OCI-LY3 (cell line): ENCODE measurements at regions not wholly inside any gene's neighbourhood (a gene's known extent, or its start where the extent isn't known, plus 50 kb on each side); places are given as distances from the start of the nearest gene placed in this dataset.

Experiments used
- H2AFZ ChIP-seq: fragments of 200-600, 300-600 bp; shearing (Covaris generic); 2 replicates; pipeline ENCODE4 v1.6.0; 2014; ENCODE audit warnings: antibody characterized with exemption, low read depth, low read length
- H3K27ac ChIP-seq: fragments of 200-600, 300-600 bp; sonication (generic); 2 replicates; pipeline ENCODE4 v1.5.1; 2014; ENCODE audit warnings: mild to moderate bottlenecking, low read length, moderate library complexity, mixed read lengths
- H3K27me3 ChIP-seq: fragments of 200-600, 300-600 bp; sonication (generic); 2 replicates; pipeline ENCODE4 v1.6.1; 2014; ENCODE audit warnings: low read depth, low read length, mixed read lengths
- H3K36me3 ChIP-seq: fragments of 200-600, 300-600 bp; sonication (generic); replicated peaks from 2 replicates; pipeline ENCODE3; 2014; ENCODE audit warnings: low read depth, low read length, mixed read lengths
- H3K4me1 ChIP-seq: fragments of 300-600, 200-600 bp; sonication (generic); 2 replicates; pipeline ENCODE4 v1.6.1; 2014; ENCODE audit warnings: low read length, mixed read lengths
- H3K4me2 ChIP-seq: fragments of 200-600, 300-600 bp; sonication (generic); 2 replicates; pipeline ENCODE4 v1.6.1; 2014; ENCODE audit warnings: low read length, mixed read lengths
- H3K4me3 ChIP-seq: fragments of 300-600, 200-600 bp; sonication (generic); 2 replicates; pipeline ENCODE4 v1.5.1; 2014; ENCODE audit warnings: antibody characterized with exemption, mild to moderate bottlenecking, low read length, moderate library complexity
- H3K79me2 ChIP-seq: fragments of 300-600, 200-600 bp; shearing (Covaris generic); 2 replicates; pipeline ENCODE4 v1.6.1; 2014; ENCODE audit warnings: mild to moderate bottlenecking, low read length, mixed read lengths
- H3K9ac ChIP-seq: fragments of 300-600, 200-600 bp; shearing (Covaris generic); 2 replicates; pipeline ENCODE4 v1.6.0; 2014; ENCODE audit warnings: mild to moderate bottlenecking, low read length, moderate library complexity
- H3K9me3 ChIP-seq: fragments of 200-600, 300-600 bp; shearing (Covaris generic); 2 replicates; pipeline ENCODE4 v1.6.1; 2014; ENCODE audit warnings: low read length, mixed read lengths; ENCODE audit not compliant: insufficient read depth
- H4K20me1 ChIP-seq: fragments of 200-600, 300-600 bp; sonication (generic); 2 replicates; pipeline ENCODE4 v1.6.1; 2016; ENCODE audit warnings: low read length, mixed read lengths; ENCODE audit not compliant: insufficient read depth
- CTCF ChIP-seq: fragments of 200-600, 300-600 bp; sonication (generic); IDR thresholded peaks from 2 replicates; pipeline ENCODE4 v1.5.1; 2014; ENCODE audit warnings: antibody characterized with exemption, low read length, low read depth
- EZH2phosphoT487 ChIP-seq: fragments of 200-600 bp; shearing (Covaris generic); IDR thresholded peaks from 2 replicates; pipeline ENCODE4 v1.6.1; 2018; ENCODE audit warnings: antibody characterized with exemption, mixed run types, low read depth

DNA sequence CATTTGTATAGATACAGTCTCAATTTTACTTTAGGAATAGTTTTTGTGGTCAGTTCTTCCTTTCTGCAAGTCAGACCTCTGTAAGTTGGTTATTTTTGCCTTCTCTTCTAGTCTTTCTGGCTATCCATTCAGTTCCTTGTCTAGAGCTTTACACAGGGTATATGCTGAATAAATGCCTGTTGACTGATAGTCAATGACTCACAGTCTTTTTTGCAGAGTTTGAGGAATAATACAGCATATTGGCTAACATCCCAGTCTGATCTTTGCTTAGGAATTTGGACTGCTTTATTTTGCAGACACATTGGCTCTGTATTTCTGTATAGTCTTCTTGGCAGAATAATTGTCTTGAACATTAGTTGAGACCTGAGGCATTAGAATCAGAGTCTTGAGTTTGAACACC is 132.4 kb downstream of the MAGEC1 start:
- no peaks in the 10 kb centered on the region for H4K20me1 ChIP-seq
- H2AFZ ChIP-seq: no peak overlapping the region
- no peak overlapping the region for H3K9ac ChIP-seq
- no peak for TF ChIP-seq CTCF
- no peak for TF ChIP-seq EZH2phosphoT487
- H3K79me2 ChIP-seq: no peaks in the 10 kb centered on the region
- peaks cover 4% of the 10 kb centered on the region; the same call in 1 of the 2 replicates for H3K9me3 ChIP-seq
- no peaks in the 10 kb centered on the region for H3K27me3 ChIP-seq
- no peak overlapping the region for H3K4me3 ChIP-seq
- no peak overlapping the region for H3K4me2 ChIP-seq
- no peaks in the 10 kb centered on the region for H3K36me3 ChIP-seq
- H3K27ac ChIP-seq: no peak overlapping the region
- H3K4me1 ChIP-seq: peaks cover 7% of the 10 kb centered on the region

GRCh38 chrX:142005532-142005931 is 101.8 kb downstream of the MAGEC1 start:
- H3K4me1 ChIP-seq: peaks cover 19% of the 10 kb centered on the region

GRCh38 chrX:142002471-142002870 is 98.8 kb downstream of the MAGEC1 start:
- H3K36me3 ChIP-seq: no peaks in the 10 kb centered on the region
- no peaks in the 10 kb centered on the region for H3K9me3 ChIP-seq
- TF ChIP-seq EZH2phosphoT487 (no peak), CTCF (no peak)
- no peak overlapping the region for H3K4me3 ChIP-seq
- no peak overlapping the region for H3K9ac ChIP-seq
- H2AFZ ChIP-seq: no peak overlapping the region
- H4K20me1 ChIP-seq: no peaks in the 10 kb centered on the region
- H3K4me2 ChIP-seq: peak overlapping the region; percentile 7; the same call in 1 of the 2 replicates
- H3K79me2 ChIP-seq: no peaks in the 10 kb centered on the region
- peaks cover 19% of the 10 kb centered on the region for H3K4me1 ChIP-seq
- no peaks in the 10 kb centered on the region for H3K27me3 ChIP-seq
- peak overlapping the region; percentile 50 for H3K27ac ChIP-seq

More at GRCh38 chrX:142005532-142005931, 101.8 kb downstream of the MAGEC1 start:
- Histone ChIP-seq H2AFZ (no peak overlapping the region), H3K4me3 (no peak overlapping the region), H3K79me2 (no peaks in the 10 kb centered on the region), H3K36me3 (no peaks in the 10 kb centered on the region), H4K20me1 (no peaks in the 10 kb centered on the region), H3K4me2 (no peak overlapping the region), H3K27ac (no peak overlapping the region), H3K9ac (no peak overlapping the region), H3K9me3 (no peaks in the 10 kb centered on the region), H3K27me3 (no peaks in the 10 kb centered on the region)
- no peak for TF ChIP-seq EZH2phosphoT487

- Histone ChIP-seq H3K4me2 (no peak overlapping the region), H3K4me1 (peaks cover 19% of the 10 kb centered on the region), H3K79me2 (no peaks in the 10 kb centered on the region), H3K9ac (no peak overlapping the region), H3K27me3 (no peaks in the 10 kb centered on the region), H2AFZ (no peak overlapping the region), H4K20me1 (no peaks in the 10 kb centered on the region), H3K27ac (peak overlapping the region; percentile 50; the same call in 1 of the 2 replicates), H3K36me3 (no peaks in the 10 kb centered on the region), H3K4me3 (no peak overlapping the region), H3K9me3 (no peaks in the 10 kb centered on the region)
- no peak for TF ChIP-seq CTCF
- no peak for TF ChIP-seq EZH2phosphoT487
Observed at GRCh38 chrX:142001934-142002333, 98.2 kb downstream of the MAGEC1 start.

DNA sequence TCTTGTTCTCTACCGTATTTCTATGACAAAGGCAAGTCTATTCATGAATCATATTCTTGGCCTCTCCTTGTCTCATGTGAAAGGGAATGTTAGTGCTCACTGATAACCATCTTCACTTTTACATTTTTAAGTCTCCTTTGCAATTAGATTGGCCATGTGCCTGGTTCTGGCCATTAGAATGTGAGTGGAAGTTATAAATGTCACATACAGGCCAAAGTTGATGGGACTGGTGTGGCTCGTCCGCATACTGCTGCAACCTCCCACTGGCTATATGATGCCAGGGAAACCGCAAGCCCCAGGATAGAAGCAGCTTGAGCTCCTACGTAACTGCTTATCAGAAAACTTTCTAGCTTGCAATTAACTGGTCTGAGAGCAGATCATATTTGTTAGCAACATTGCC is 86.1 kb downstream of the MAGEC1 start:
- H3K79me2 ChIP-seq: no peaks in the 10 kb centered on the region
- H3K27ac ChIP-seq: no peak overlapping the region
- no peaks in the 10 kb centered on the region for H3K4me1 ChIP-seq
- H4K20me1 ChIP-seq: no peaks in the 10 kb centered on the region
- H3K36me3 ChIP-seq: no peaks in the 10 kb centered on the region
- no peaks in the 10 kb centered on the region for H3K27me3 ChIP-seq
- TF ChIP-seq EZH2phosphoT487: no peak
- TF ChIP-seq CTCF: no peak
- no peak overlapping the region for H3K4me3 ChIP-seq
- H3K4me2 ChIP-seq: no peak overlapping the region
- no peak overlapping the region for H3K9ac ChIP-seq
- H2AFZ ChIP-seq: no peak overlapping the region
- H3K9me3 ChIP-seq: no peaks in the 10 kb centered on the region
